GM19240 (cell line): ENCODE measurements at regions not wholly inside any gene's neighbourhood (a gene's known extent, or its start where the extent isn't known, plus 50 kb on each side); places are given as distances from the start of the nearest gene placed in this dataset.

Source experiments
- DNase-seq: peaks from one replicate; pipeline ENCODE4 v3.0.0; 2011; ENCODE audit warnings: low spot score; ENCODE audit not compliant: insufficient read length

DNA sequence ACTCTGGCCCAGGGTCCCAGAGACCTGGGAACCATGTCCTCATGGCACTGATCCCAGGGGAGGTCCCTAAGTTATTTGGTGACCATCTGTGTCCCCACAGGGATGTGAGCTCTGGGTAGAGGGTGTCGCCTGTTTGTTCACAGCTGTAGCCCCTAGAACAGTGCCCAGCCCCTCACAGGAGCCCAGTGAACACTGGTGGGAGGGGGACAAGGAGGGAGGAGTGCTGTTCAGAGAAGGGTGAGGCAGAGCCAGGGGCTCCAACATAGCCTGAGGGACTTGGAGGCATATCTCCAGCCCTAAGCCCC, 450.4 kb downstream of the MATN1 start:
- no peak for DNase-seq

DNA sequence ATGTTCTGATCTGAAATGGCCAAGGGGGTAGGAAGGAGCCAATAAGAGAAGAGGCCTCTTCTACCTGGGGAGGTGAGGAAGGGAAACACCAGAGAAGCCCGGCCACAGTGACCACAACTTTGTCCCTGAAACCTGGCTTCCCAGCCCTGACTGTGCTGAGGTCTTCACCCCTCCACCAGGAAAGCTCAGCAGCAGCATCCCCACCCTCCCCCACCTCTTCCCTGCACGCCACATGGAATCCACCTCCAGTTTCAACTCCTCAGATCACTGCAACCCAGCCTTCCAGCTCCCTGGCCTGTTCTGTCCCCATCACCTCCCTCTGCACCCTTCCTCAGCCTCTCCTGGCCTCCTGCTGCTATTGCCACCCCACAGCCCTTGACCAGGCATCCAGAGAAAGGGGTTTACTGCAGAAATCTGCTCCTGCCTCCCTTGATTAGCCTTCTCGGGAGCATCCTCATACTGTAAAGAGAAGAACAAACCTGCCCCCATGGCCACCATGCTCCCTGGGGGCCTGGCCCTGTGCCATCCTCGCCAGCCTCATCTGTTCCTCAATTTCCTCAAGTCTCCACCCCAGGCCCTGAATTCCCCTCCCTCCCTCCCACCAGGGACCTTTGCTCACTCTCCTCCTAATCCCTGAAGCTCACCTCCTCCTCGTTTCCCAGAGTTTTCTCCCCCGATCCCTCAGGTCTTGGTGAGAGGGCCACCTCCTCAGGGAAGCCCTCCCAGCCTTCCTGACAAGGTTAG, 450.9 kb downstream of the MATN1 start:
- DNase-seq, result no peak

DNA sequence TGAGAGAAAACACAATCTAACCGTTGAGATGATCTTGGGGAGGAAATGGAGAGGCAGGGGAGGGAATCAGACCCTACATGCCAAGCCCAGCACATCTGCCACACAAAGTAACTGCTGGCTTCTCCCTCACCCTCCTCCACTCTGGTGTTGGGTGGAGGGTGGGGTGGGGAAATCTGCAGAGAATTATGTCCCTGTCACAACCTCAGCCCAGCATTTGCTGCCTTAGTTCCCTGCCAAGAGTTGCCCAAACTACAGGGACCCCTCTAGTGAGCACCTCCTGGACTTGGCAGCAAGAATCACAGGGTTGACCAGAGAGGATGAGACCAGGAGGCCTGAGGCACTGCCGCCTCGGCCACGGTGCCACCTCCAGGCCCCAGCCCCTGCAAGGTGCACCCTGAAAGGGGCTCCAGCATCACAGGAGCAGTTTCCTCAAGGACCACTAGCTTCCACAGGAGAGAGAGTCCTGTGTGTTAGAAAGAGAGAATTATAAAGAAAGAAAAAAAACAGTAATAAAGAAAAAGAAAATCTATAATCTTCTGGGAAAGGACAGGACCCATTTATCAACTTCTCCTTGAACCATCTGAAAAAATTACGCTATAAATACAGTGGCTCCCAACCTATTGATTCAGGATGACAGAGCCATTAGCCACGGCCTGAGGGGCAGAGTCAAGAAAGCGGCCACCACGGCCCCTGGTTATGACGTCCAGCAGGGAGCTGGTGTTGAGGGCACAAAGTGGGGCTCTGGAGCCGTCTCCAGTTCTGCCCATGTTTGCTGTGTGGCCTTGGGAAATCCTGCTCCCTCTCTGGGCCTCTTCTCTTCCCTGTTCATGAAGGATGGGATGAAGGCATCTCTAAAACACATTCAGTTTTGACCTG, 451.7 kb downstream of the MATN1 start:
- no peak for DNase-seq

DNA sequence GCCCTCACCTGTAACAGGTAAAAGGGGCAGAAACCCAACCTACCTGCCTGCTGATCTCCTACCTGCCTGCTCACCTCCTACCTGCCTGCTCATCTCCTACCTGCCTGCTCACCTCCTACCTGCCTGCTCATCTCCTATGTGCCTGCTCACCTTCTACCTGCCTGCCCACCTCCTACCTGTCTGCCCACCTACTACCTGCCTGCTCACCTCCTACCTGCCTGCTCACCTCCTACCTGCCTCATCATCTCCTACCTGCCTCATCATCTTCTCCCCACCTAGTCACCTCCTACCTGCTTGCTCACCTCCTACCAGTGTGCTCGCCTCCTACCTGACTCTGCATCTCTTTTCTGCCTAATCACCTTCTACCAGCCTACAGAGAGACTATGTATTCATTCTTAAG, 452.9 kb downstream of the MATN1 start:
- no peak for DNase-seq

DNA sequence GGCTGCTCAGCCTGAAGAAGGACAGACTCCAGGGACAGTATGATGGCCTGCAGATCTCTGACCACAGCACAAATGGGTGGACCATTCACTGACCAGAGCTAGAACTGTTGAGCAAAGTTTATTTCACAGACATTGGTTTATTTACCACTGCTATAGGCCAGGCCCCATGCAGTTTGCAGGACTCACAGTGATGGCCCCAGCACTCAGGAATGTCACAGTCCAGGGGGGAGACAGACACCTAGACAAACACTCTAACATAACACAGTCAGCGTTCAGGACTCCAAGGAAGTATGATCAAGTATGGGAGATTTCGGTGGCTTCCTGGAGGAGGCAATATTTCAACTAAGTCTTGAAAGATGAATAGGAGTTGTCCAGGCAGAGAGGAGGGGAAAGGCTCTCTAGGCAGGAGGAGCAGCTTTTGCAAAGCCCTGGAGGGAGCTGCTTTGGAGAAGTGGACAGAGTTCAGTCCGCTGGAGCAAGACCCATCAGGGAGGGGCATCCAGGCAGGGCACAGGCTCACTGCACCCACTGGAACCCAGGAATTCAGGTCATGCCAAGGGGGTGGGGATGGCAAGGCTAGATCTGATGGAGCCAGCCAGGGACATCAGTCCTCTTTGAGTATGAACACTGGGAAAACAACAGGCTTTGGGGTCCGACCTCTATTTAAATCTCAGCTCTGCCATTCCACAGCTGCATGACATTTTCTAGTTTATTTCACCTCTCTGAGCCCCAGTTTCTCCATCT, 454.3 kb downstream of the MATN1 start:
- no peak for DNase-seq

DNA sequence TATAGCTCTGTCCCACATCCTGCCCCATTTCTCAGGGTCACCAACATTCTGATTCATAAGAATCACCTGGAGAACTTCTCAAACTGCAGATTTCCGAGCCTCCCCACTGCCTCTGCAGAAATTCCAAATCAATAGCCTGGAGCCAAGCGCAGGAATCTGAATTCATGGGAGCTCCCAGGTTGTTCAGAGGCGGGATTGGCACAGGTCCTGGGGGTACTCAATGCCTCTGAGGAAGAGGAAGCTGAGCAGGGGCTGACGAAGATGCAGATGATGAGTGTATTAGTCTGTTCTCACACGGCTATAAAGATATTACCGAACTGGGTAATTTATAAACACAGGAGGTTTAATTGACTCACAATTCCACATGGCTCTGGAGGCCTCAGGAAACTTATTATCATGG, 455.5 kb downstream of the MATN1 start:
- no peak for DNase-seq

DNA sequence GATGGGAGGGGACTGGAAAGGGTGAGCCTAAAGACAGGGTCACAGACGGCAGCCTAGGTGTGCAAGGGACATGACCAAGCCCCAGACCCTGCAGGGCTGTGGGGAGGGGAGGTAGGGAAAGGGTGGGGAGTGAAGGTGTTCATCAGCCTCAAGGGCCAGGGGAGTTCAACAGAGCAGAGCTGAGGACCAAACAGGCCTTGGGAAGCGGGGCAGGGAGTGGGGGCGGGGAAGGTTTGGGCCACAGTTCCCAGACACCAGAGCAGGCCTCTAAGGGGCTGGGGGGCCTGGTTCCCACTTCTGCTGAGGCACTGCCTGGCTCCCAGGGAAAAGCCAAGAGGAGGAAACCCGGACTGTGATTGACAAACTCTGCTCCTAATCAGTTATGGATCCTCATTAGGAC, 456.3 kb downstream of the MATN1 start:
- DNase-seq, result no peak

DNA sequence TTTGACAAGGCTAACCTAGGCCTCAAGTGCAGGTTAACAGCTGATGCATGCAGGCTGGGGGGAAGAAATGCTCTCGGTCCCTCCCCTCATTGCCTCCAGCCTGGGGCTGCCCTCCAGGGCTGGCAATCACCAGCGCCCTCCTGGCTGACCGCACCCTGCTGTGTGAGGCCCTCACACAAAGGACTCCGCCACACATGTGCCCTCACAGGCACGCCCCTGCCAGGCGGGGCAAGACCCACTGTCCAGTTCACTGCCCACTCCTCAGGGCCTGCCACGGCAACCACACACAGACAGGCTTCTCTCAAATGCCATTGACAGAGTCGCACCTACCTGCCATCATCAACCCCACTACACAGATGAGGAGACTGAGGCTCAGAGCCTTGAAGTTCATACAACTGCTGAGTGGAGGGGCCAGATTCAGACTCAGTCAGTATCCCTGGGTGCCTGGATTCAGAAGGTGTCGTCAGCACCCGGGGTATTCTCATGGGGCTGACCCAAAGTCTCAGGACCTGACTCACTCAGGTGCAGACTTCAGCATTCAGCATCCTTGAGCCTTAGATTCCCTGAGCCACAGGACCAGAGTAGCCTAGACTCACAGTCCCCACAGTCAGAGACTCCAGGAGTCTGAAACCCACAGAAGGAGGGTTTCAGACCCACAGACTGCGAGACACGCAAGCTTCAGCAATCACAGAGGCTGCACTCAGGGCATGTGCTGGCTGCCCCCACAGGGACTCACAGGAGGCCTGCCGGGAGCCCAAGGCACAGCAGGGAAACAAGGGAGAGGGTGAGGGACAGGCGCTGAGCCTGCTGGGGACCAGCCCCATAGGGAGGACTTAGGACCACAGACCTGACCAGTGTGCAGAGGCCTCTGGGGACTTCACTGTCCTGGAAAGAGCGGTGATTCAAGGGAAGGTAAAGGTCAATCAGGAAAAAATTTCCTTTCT, 458.0 kb downstream of the MATN1 start:
- no peak for DNase-seq

DNA sequence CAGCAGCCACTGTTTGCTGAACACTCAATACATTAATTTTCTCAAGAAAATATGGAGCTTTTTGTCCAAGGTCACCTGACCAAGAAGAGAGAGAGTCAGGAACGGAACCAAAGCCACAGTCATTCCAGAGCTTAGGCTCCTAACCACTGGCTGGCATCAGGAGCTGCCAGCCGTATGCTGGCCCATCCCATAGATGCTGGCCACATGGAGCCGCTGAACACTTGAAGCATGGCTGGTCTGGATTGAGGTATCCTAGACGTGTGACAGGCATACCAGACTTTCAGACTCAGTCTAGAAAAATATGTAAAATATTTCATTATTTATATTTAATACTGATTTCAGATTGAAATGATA, 458.7 kb downstream of the MATN1 start:
- DNase-seq, result no peak

DNA sequence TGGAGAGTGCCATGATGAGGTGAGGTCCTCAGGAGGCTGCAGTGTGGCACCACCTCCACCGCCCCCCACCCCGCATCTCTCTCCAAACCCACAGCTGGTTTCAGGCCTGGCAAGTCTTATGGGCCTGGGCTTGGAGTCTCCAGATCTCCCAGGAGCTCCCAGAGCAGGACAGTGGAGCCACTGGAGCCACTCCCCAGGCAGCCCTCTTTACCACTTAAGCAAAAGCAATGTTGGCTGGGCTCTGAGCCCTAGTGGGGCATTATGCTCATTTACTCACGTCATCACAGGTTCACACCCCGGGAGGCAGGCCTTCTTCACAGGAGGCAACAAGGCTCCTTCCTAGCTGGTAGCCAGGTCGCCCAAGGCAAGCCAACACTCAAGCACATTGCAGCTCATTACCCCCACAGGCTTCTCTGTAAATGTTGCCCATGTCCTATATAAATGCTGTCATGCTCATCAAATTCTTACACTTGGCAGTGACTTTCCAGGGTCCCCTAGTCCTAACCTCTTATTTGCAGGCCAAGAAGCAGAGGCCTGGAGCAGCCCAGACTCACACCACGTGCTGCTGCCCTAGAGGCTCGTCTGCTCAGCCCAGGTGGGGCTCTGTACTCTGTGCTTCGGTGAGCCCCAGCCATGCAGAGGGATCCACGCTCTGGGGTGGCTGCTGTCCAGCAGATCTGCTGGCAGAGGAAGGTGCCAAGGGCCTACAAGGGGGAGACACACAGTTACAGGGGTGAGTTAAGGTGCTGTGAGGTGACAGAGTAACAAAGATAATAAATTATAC, 459.3 kb downstream of the MATN1 start:
- DNase-seq, result no peak

DNA sequence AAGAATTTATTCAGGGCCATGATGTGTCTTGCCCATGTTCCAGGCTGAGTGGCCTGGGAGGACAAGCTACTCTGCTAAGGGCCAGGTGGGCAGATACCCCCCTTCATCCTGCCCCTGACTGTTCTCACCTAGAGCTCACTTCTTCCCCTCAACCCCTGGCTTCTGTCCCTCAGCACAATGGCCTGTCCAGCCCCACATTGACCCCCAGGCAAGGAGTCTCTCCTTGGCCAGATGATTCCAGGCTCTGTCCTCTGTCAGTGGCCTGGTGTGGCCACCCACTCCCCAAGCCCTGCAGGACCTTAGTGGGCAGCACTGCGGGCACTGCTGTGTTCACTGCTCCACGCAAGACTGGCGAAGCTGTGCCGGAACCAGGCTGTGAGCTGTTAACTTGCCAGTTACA, 460.0 kb downstream of the MATN1 start:
- DNase-seq, result no peak

DNA sequence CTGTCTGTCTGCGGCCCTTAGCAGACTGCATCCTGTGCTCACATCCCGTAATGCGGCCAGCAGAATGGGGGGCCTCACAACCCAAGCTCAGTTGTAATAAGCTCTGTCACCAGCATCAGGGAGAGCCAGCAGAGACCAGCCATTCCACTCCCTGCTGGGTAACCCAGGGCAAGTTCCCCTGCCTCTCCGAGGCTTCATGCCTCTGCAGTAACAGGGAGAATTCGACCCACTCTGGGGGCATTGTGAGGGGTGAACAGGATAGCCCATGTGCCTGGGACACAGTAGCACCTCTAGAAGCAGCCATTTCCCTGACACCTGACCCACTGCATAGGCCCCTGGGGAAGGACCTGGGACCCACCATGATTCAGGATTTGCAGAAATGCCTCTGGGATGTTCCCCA, 461.2 kb downstream of the MATN1 start:
- no peak for DNase-seq

DNA sequence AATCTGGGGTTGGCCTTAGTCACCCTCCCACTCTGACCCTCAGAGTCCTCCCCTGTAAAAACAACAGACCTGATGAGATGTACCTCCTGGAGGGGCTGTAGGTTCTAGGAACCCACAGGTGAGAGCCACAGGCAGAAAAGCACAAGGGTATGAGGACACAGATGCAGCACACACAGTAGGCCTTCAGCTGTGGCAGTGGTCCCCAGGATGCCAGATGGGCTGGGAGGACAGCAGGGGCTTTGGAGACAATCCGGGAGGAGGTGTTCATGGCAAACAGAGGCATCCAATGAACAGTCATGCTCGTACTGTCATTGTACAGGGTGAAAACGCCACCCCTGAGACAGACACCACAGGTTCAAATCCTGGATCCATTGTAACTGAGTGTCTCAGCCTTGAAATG, 463.1 kb downstream of the MATN1 start:
- DNase-seq, result no peak

DNA sequence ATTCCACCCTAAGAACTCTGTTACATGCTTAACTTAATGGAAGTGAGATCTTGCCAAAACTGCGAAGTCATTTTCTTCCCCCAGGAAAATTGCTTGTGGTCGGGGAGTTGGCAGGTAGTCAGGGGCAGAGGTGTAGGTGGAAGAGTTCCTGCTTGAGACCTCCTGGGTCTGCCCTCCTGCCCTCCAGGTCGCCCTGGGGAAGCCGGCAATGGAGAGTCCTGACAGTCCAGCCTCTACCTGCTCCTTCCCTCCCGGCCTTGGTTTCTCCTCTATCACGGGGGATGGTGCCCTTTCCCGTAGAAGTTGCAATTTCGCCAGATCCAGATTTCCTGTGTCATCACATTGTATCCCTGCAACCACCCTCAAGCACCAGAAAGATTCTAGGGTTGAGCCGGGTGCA, 463.8 kb downstream of the MATN1 start:
- DNase-seq, result no peak

DNA sequence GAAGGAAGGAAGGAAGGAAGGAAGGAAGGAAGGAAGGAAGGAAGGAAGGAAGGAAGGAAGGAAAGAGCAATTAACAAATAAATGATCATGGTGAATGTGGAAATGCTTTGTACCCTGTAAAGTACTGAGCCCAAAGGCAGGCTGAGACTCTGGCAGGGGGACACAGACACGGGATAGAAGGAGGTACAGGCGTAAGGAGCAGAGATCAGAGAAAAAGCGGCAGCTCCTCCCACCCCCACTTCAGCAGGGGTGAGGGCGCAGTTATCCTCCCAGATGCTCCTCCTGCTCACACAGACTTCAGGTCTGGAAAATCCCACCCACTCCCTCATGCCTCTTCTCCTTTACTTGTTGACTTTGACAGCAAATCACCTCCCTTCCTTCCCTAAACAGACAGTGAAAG, 464.5 kb downstream of the MATN1 start:
- DNase-seq, result no peak

DNA sequence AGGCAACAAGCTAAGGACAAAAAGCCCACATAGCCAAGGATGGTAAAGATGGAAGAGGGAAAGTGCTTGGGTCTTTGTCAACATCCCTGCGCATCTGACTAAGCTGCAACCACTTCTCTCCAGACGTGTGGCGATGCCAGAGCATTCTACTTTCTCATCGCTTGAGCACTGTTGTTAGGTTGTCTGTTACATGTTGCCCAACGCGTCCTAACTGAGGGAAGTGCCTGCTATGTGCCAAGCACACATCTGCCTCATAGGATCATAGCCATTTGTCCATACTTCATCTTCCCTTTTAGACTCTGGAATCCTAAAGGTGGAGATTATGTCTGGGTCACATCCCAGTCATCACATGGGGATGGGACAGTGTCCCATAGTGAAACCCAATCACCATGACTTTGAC, 464.9 kb downstream of the MATN1 start:
- DNase-seq, result no peak

DNA sequence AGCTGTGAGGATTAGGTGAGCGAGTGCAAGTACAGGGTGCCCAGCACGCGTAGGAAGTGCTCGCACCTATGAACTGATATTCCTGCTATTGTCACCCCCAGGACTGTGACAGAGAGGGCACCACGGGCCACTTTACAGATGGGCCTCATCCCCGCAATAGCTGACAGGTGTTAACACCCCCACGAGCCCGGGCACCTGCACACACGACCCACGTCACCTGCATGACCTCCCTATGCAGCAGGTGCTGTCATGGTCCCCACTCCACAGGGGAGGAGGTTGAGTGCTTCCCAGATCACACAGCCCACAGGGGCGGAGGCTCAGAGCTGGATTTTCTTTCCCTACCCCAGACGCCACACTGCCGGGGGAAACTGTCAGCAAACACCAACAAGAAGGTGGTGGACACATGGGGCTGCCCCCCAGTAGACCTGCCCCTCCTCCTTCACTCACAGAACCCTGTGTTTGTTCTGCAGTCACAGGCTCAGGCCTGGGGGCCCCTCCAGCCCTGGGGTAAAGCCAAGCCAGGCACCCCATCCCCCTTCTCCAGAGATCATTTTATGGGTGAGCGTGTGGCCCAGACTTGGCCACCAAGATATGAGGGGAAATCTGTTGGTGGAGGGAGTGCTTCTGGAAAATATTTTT, 465.5 kb downstream of the MATN1 start:
- DNase-seq, result no peak

DNA sequence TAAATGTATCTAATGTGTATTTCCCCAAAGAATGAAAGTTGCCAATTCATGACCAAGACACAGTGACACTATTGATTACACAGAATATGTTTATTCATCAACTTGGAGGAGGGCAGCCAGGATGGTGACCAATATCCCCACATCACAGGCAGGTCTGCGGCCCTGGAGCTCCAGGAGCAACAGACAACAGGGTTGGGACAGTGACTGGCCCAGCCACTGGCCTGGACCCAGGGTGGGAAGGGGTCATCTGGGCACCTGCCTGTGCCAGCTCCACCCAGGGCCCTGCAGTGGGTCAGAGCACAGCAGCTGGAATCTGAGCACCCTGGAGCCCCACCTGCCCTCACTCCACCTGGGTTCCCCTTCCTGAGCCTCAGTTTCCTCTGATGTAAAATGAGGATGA, 466.1 kb downstream of the MATN1 start:
- no peak for DNase-seq

DNA sequence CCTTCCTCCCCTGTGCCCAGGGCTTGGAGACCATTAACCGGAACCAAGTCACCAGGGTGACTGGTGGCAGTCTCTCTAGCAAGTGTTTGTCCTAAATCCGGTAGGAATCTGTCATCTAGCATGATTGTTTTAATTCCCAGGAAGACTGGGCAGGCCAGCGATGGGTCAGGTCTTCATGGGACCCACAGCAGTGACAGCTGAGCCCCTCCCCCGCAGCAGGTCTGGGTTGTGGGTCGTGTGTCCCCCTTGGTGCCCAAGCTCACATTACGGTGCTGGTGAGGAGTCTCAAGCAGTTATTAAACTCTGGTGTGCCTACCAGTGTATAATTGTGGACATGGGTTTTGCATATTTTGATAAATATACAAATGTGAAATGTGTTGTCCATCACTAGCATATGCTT, 466.5 kb downstream of the MATN1 start:
- DNase-seq, result no peak

DNA sequence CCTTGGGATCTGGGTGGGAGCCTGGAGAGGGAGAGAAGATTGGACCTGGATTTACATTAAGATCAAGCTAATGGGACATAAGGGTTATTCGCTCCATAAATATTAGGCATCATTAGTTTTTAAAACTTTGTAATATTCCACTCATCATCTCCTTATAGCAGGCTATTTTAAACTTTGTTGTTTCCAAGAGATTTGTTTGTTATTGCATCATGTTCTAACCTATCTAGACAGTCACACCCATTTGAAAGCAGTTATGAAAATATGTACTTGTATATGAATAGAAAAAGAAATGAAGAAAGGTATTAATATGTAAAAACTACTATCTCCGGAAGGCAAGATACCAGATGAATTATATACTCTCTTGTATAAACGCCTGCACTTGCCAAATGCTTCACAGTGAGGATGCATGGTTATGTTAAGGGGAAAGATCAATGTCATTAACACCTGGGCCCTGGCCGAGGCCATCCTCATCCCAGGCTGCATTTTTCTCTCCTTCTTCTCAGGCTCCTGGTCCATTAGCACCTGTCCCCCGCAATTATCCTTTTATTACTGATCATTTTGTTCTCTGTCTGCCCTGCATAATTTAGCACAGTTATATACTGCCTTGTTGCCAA, 468.2 kb downstream of the MATN1 start:
- no peak for DNase-seq
